ENCODE measurements at regions not wholly inside any gene's neighbourhood (a gene's known extent, or its start where the extent isn't known, plus 50 kb on each side); places are given as distances from the start of the nearest gene placed in this dataset.

DNA sequence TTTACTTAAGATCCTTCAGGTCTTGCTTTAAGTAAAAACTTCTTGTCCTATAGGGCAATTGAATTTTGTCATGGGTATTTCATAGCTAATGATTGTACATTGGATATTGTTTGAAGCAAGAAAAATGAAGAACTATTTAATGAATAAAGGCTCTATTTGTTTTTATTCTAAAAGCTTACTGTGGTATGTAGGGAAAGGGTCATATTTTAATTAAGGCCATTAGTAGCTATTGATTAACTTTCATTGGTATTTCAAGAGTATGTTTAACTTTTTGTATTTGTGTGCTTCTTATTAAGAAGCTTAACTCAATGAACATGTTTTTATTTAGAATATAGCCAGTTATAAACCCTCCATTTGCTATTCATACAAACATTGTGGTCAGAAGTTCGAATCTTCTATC, 1951.8 kb upstream of the ADGRL3 start:
- Histone ChIP-seq H3K4me2 (ENCODE audit: low read depth, low read length) (no peak overlapping the region), H3K9ac (ENCODE audit: insufficient read depth, low read depth, low read length) (no peak overlapping the region), H3K36me3 (replicated peaks in 1 of 2; ENCODE audit: control insufficient read depth in 1 of 2, insufficient read depth in 2 of 2, low read length in 2 of 2) (no peaks in the 10 kb centered on the region), H3K79me2 (ENCODE audit: insufficient read depth, low read length) (no peaks in the 10 kb centered on the region), H4K20me1 (ENCODE audit: insufficient read depth, low read length) (no peaks in the 10 kb centered on the region), H3K4me3 (replicated peaks in 1 of 3; ENCODE audit: insufficient read depth in 1 of 3, low read depth in 2 of 3, low read length in 3 of 3) (no peak overlapping the region), H3K4me1 (ENCODE audit: insufficient read depth, low read length) (no peaks in the 10 kb centered on the region), H3K27ac (ENCODE audit: extremely low read length, insufficient read depth, low read length) (no peak overlapping the region), H3K9me3 (ENCODE audit: low read length) (no peaks in the 10 kb centered on the region), H2AFZ (ENCODE audit: low read length) (no peak overlapping the region), H3K27me3 (ENCODE audit: control insufficient read depth in 1 of 2, insufficient read depth in 2 of 2, low read length in 2 of 2) (no peaks in the 10 kb centered on the region)
- ChIA-PET CTCF (ENCODE audit: low intra/inter-chr PET ratio, low total read pairs) (no interaction called here), POLR2A (no interaction called here)
- 0% methylated on average over 1 of the region's 1 CpG for WGBS (ENCODE audit: low lambda C conversion rate)
- FAIRE-seq (no peak), ATAC-seq (no peak), DNase-seq (ENCODE audit: low spot score) (no peak)
- intact Hi-C loops (cut with micrococcal nuclease; ENCODE audit: unreplicated experiment) (no loop called here), in situ Hi-C loops (cut with HindIII; ENCODE audit: extremely low pct_ligation_motif_present, low pct_unique_long_range_greater_than_20kb) (loop anchor here (10.0 kb wide), 1 partner anchor 956 kb away; no protein-coding TSS in a partner anchor)
- no TSS peak for BruUV-seq (replicated peaks)
- TF ChIP-seq, protein P1, sequence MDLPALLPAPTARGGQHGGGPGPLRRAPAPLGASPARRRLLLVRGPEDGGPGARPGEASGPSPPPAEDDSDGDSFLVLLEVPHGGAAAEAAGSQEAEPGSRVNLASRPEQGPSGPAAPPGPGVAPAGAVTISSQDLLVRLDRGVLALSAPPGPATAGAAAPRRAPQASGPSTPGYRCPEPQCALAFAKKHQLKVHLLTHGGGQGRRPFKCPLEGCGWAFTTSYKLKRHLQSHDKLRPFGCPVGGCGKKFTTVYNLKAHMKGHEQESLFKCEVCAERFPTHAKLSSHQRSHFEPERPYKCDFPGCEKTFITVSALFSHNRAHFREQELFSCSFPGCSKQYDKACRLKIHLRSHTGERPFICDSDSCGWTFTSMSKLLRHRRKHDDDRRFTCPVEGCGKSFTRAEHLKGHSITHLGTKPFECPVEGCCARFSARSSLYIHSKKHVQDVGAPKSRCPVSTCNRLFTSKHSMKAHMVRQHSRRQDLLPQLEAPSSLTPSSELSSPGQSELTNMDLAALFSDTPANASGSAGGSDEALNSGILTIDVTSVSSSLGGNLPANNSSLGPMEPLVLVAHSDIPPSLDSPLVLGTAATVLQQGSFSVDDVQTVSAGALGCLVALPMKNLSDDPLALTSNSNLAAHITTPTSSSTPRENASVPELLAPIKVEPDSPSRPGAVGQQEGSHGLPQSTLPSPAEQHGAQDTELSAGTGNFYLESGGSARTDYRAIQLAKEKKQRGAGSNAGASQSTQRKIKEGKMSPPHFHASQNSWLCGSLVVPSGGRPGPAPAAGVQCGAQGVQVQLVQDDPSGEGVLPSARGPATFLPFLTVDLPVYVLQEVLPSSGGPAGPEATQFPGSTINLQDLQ (CRISPR knock-in tag; IDR thresholded peaks at IDR 0.05): no peak
- TF ChIP-seq ZNF775 (CRISPR knock-in tag; IDR thresholded peaks at IDR 0.05; ENCODE audit: borderline replicate concordance) (no peak), RBAK (CRISPR knock-in tag; IDR thresholded peaks at IDR 0.05) (no peak), ZNF776 (CRISPR knock-in tag; IDR thresholded peaks at IDR 0.05) (no peak), NFIC (IDR thresholded peaks at IDR 0.05; ENCODE audit: low read length) (no peak), RAD21 (CRISPR knock-in tag; IDR thresholded peaks at IDR 0.05) (no peak), U2AF2 (IDR thresholded peaks at IDR 0.05; ENCODE audit: low read depth, low read length) (no peak), ZNF724P (CRISPR knock-in tag; IDR thresholded peaks at IDR 0.05; ENCODE audit: borderline replicate concordance) (no peak), ZNF550 (CRISPR knock-in tag; IDR thresholded peaks at IDR 0.05; ENCODE audit: borderline replicate concordance) (no peak)
